RCC 7860 (cell line): ENCODE measurements at regions not wholly inside any gene's neighbourhood (a gene's known extent, or its start where the extent isn't known, plus 50 kb on each side); places are given as distances from the start of the nearest gene placed in this dataset.

Source experiments
- DNase-seq: peaks from one replicate; pipeline ENCODE4 v3.0.0-alpha.2; 2015; ENCODE audit warnings: low spot score
- FAIRE-seq: peaks from 2 replicates; lab custom pipeline; 2012; peaks lifted over from hg19 to GRCh38; lab: Jason Lieb, UNC

GRCh38 chr9:99427260-99427659 lies 205.2 kb downstream of the SEC61B start:
- DNase-seq (no peak), FAIRE-seq (no peak)

GRCh38 chr9:99430301-99430700 lies 208.2 kb downstream of the SEC61B start:
- FAIRE-seq (no peak), DNase-seq (peak; percentile 17)

- no peak for FAIRE-seq
Measured at GRCh38 chr9:99431103-99431502, 209.0 kb downstream of the SEC61B start.

GRCh38 chr9:99432075-99432474 lies 210.0 kb downstream of the SEC61B start:
- DNase-seq = no peak
- FAIRE-seq = no peak

More at GRCh38 chr9:99431103-99431502, 209.0 kb downstream of the SEC61B start:
- DNase-seq = no peak

GRCh38 chr9:99433095-99433494 lies 211.0 kb downstream of the SEC61B start:
- DNase-seq = no peak
- no peak for FAIRE-seq

- DNase-seq (peak; percentile 80), FAIRE-seq (peak; percentile 83)
Measured at GRCh38 chr9:99433555-99433954, 211.5 kb downstream of the SEC61B start.

GRCh38 chr9:99436616-99437015 lies 214.5 kb downstream of the SEC61B start:
- DNase-seq (no peak), FAIRE-seq (no peak)

GRCh38 chr9:99437145-99437544 lies 215.1 kb downstream of the SEC61B start:
- no peak for FAIRE-seq
- DNase-seq = no peak

GRCh38 chr9:99438596-99438995 lies 216.5 kb downstream of the SEC61B start:
- no peak for DNase-seq
- no peak for FAIRE-seq

- DNase-seq = no peak
Measured at GRCh38 chr9:99441829-99442228, 219.7 kb downstream of the SEC61B start.

GRCh38 chr9:99445371-99445891 lies 223.3 kb downstream of the SEC61B start:
- FAIRE-seq (no peak), DNase-seq (peak; percentile 25)

More at GRCh38 chr9:99441829-99442228, 219.7 kb downstream of the SEC61B start:
- FAIRE-seq = no peak

- DNase-seq (no peak), FAIRE-seq (no peak)
Measured at GRCh38 chr9:99445920-99446319, 223.8 kb downstream of the SEC61B start.

- FAIRE-seq (no peak), DNase-seq (no peak)
Measured at GRCh38 chr9:99447951-99448350, 225.9 kb downstream of the SEC61B start.

- DNase-seq = no peak
- FAIRE-seq = no peak
Measured at GRCh38 chr9:99449726-99450125, 227.6 kb downstream of the SEC61B start.

- DNase-seq (no peak), FAIRE-seq (no peak)
Measured at GRCh38 chr9:99451112-99451606, 229.1 kb downstream of the SEC61B start.

GRCh38 chr9:99457406-99457805 lies 235.3 kb downstream of the SEC61B start:
- FAIRE-seq = no peak
- no peak for DNase-seq

- no peak for DNase-seq
- FAIRE-seq = no peak
Measured at GRCh38 chr9:99457981-99458380, 235.9 kb downstream of the SEC61B start.

GRCh38 chr9:99459919-99460318 lies 237.8 kb downstream of the SEC61B start:
- no peak for DNase-seq
- FAIRE-seq = no peak

GRCh38 chr9:99463131-99463530 lies 241.0 kb downstream of the SEC61B start:
- DNase-seq = no peak
- FAIRE-seq = no peak

GRCh38 chr9:99464568-99464967 lies 242.5 kb downstream of the SEC61B start:
- DNase-seq (no peak), FAIRE-seq (no peak)

GRCh38 chr9:99465231-99465907 lies 243.3 kb downstream of the SEC61B start:
- FAIRE-seq (no peak), DNase-seq (no peak)

- FAIRE-seq = no peak
Measured at GRCh38 chr9:99466104-99466503, 244.0 kb downstream of the SEC61B start.

GRCh38 chr9:99466781-99467180 lies 244.7 kb downstream of the SEC61B start:
- no peak for DNase-seq
- no peak for FAIRE-seq

More at GRCh38 chr9:99466104-99466503, 244.0 kb downstream of the SEC61B start:
- no peak for DNase-seq
